ENCODE measurements at regions not wholly inside any gene's neighbourhood (a gene's known extent, or its start where the extent isn't known, plus 50 kb on each side); places are given as distances from the start of the nearest gene placed in this dataset.
A peak's percentile ranks its signal among the peaks of the same experiment; 100 is the strongest.
"Not testable (repeated sequence)": the region's sequence is repeated elsewhere in the genome, so short reads cannot be mapped to it uniquely, and the experiment has no call there.

DNA sequence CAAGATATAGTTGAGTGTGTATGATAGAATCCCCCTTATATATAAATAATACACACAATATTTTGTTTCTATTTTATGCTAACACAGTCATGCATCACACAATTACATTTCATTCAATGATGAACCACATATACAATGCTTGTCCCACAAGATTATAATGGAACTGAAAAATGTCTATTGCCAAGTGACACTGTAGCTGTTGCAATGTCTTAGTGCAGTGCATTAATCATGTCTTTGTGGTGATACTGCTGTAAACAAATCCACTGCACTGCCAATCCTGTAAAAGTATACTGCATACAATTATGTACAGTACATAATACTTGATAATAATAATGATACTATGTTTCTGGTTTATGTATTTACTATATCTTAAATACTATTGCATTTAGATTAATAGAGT lies 512.1 kb upstream of the CNTN3 start:
- no peak for DNase-seq (ENCODE audit: low read depth in 3 of 3)

DNA sequence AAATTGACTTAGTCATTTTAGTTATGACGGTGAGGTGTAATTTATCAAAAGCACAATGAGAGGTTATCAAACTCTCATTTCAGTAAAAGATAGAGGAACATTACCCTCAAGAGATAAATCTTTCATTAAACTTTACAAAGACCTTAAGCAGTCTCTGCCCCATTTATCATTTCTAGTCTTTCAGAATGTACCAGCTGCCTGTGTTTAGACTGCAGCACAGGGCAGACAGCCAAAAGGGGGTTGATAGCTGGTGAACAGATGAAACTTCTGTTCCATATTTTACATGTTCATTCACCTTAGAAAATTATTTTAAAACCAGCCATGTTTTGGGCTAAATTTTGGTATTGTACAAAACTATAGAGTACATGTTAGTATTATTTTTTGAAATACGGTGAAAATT lies 514.6 kb upstream of the CNTN3 start:
- no peak for DNase-seq (ENCODE audit: low read depth in 3 of 3)

DNA sequence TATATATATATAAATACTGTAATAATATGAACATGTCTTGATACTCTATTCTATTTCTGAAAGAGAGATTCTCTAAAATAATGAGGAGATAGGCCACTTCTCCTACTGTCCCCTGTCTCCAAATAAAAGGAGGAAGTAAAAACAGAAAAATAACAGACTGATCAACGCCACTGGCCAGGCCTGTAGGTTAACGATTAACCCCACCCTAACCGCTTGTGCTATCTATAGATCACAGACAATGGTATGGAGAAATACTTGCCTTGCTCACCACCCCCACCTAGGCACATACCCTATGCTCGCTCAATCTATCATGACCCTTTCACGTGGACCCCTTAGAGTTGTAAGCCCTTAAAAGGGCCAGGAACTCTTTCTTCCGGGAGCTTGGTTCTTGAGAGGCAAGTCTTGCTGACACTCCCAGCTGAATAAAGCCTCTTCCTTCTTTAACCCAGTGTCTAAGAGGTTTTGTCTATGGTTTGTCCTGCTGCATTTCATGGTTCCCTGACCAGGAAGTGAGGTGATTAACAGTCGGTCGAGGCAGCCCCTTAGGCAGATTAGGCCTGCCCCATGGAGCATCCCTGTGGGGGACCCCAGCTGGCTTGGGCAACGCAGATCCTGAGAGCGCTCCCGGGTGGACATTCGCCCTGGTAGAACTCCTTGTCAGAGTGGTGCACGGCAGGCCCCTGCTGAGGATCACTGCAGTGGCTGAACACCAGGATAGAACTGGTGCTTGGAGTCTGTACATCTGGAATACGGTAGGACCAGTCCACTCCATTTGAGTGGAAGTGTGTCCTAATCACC lies 521.8 kb upstream of the CNTN3 start:
- no peak for DNase-seq (ENCODE audit: low read depth in 3 of 3)

DNA sequence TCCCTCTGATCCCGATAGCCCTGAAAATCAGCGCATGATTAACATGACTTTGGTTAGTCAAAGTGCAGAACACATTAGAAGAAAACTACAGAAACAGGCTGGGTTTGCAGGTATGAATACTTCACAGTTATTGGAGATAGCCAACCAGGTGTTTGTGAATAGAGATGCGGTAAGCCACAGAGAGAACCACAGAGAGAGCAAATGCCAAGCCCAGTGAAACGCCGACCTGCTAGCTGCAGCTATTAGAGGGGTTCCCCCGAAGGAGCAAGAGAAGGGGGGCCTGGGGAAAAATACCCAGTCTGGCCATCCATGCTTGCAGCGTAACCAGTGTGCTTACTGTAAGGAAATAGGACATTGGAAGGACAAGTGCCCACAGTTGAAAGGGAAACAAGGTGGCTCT lies 523.9 kb upstream of the CNTN3 start:
- no peak for DNase-seq (ENCODE audit: low read depth in 3 of 3)

DNA sequence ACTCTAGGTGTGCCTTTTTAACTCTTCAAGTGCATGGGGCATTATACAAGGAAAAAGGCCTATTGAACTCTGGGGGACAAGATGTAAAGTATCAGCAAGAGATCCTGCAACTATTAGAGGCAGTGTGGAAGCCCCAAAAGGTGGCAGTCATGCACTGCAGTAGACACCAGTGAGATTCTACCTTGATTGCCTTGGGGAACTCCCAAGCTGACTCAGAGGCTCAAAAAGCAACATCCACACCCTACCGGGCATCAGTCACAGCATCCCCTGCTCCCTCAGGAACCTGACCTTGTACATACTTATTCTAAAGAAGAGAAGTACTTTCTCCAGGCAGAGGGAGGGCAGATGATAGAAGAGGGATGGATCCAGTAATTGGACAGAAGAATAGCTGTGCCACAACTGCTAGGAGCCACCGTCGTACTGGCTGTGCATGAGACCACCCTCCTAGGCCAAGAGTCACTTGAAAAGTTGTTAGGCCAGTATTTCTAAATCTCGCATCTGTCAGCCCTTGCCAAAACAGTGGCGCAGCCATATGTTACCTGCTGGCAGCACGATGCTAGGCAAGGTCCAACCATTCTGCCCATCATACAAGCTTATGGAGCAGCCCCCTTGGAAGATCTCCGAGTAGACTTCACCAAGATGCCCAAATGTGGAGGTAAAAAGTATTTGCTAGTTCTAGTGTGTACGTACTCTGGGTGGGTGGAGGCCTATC lies 523.1 kb upstream of the FRG2C start:
- no peak for DNase-seq (ENCODE audit: low read depth in 3 of 3)

DNA sequence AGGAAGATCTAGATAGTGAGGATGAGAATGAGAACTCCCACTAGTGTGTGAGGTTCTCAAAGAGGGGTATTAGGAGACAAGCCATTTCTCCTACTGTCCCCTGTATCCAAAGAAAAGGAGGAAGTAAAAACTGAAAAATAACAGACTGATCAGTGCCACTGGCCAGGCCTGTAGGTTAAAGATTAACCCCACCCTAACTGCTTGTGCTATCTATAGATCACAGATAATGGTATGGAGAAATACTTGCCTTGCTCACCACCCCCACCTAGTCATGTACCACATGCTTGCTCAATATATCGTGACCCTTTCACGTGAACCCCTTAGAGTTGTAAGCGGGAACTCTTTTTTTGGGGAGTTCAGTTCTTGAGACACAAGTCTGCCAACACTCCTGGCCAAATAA lies 519.7 kb upstream of the FRG2C start:
- no peak for DNase-seq (ENCODE audit: low read depth in 3 of 3)

DNA sequence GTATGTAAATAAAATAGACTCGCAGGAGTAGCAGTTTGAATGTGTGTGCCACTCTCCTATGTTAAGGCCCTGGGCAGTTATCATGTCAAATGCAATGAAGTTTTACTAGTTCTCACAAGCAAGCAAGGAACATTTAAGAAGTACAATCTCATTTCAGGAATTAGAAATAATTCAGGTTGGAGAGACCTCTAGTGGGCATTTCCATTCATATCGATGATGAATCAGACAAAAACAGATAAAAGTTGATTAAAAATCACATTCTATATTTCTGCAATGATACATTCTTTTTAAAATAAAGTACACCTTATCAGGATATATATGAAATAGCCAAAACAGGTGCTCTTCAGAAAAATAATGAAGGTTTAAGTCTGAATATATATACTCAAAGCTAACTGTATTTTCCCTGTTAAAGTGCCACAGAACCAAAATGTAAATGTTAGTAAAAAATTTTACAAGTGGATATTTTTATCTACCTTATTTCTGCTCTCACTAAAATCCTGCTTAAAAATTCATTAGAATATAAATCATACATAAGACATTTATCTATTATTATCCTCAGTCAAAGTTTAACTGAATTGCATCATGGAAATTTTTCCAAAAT lies 492.4 kb upstream of the FRG2C start:
- DNase-seq (ENCODE audit: low read depth in 3 of 3): no peak

DNA sequence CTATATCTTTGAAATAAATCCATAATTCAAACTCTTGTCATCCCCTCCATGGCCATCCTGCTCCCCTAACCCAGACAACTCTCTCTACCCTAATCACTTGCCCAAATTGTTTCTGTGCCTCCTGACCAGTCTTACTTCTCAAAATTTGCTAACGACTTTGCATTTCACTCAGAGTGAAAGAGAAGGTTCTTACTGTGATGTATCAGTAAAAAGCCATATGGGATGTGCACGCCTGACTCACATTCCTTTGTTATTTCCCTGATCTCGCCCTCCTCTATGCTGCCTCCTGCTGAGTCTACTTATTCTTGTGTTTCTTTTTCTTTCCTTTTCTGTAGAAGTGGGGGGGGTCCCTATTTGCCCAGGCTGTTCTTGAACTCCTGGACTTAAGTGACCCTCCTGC lies 487.2 kb upstream of the FRG2C start:
- no peak for DNase-seq (ENCODE audit: low read depth in 3 of 3)

DNA sequence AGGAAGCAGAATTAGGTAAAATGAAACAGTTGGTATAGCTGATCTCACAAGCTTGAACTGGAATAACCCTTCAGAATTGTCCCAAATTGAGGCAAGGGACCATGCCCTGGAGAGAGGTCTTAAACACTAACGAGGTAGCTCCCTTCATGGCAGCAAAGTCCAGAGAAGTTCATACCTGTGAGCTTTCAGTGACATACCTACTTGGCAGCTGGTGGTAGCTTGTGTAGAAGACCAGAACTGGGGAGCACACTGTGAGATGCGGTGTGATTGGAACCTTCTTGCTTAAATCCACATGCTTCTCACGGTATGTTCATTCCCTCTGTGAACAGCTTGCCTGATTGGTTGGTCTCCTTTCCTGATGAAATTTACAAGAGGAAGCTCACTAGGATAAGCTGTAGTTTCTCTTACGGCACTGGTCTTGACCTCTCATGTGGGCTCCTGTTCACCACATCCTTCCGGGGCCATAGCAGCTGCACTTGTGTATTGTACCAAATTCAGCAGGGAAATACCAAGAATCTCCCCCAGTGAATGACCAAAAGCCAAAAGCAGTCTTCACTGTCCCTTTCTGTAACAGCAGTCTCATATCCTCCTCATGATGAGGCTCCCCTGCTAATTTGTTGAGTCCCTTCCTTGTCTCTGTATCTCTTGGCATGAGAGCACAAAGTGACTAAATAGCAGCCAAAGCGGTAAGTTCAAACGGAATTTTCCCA lies 483.7 kb upstream of the FRG2C start:
- DNase-seq (ENCODE audit: low read depth in 3 of 3): no peak

DNA sequence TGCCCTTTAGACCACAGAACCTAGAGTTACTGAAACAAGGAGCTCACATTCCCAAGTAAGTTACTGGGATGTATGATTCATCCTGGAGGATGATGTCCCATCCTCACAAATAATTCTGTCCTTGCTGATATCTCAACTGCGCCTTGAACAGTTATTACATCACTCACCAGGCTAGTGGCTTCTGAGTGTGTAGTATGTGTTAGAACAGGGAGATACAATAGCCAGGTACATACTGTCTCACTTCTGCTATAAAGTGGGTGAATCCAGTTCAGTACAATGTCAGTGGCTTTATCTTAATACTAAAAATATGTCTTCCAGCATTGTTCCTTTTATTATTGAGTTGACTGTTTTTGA lies 483.2 kb upstream of the FRG2C start:
- DNase-seq (ENCODE audit: low read depth in 3 of 3): no peak

DNA sequence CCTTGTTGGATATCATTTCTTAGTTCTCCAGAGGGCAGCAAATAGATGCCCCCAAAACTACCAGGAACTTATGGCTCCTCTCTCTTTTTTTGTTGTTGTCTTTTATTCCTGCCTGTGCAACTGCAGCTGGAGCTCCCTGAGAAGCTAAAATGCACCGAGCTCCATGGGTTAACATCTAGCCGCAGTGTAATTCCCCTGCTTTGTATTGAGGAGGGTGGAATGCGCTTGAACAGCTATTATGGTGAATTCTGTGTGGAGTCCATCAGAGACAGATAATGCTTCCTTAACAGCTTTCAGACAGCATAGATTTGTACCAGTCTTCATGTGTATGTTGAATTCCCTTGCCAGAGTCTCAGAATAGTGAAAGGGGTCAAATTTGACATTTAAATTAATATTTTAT lies 475.2 kb upstream of the FRG2C start:
- DNase-seq (ENCODE audit: low read depth in 3 of 3): no peak

DNA sequence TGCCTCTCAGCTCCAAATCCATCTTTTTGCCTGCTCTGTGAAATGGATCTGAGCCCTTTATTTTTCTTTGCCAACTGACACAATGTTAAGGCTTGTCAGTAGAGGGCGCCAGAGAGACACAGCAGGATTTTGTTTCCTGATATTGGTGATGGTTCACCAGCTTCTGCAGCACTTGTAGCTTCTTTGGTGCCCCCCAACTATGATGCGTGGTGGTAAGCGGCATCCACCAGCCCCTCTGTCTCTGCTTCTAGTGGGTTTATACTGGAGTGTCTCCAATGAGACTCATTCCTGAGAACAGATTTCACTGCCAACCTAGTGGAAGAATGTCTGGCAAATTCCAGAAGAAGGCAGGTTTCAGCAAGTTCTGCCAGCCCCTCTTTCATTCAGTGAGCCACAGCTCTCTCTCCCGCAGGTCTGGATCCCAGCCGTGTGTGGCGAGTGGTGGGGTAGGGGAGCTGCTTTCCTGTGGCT lies 471.9 kb upstream of the FRG2C start:
- DNase-seq (ENCODE audit: low read depth in 3 of 3): peak in 2 of 3 experiments; percentile 1 to 9

DNA sequence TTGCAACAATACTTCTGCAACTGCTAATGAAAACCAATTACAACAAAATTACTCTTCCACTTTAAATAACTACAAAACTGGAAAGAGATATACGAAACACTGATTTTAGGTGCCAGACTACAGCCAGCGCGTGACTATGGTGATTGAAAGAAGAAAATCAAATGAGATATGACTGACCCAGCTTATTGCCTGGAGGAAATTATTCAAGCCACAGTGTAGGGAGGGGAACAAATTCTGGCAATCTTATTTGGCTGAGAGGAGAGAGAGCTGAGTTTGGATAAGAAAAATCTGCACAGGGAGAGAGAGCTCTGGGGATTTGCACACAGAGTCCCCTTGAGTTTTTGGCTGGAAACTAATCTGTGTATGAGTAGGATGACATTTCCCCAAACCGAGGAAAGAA lies 470.3 kb upstream of the FRG2C start:
- no peak for DNase-seq (ENCODE audit: low read depth in 3 of 3)

DNA sequence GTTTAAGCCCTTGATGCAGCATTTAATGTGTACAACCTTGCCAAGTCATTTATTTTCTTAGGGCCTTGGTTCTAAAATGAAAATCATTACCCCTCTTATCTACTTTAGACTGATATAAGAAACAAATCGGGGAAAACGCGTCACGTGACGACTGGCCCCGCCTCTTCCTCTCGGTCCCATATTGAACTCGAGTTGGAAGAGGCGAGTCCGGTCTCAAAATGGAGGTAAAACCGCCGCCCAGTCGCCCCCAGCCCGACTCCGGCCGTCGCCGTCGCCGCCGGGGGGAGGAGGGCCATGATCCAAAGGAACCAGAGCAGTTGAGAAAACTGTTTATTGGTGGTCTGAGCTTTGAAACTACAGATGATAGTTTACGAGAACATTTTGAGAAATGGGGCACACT lies 449.8 kb upstream of the FRG2C start:
- DNase-seq (ENCODE audit: low read depth in 3 of 3): not testable (repeated sequence)

DNA sequence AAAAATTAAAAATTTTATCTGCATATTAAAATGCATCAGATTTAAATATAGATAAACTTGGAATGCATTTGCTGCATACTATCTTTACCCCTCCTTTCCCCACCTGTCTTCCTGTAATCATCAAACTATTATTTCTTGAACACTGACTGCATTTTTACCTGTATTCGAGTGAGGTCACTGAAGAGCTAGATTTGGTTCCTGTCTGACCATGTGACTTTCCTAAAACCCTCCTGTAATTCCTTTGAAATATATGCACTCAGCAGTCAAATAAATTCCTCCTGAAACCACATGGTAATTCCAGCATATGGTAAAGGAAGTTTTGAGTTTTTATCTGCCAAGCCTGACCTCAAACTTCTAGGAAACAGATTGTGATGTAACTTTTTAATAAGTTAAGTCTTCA lies 445.6 kb upstream of the FRG2C start:
- no peak for DNase-seq (ENCODE audit: low read depth in 3 of 3)

DNA sequence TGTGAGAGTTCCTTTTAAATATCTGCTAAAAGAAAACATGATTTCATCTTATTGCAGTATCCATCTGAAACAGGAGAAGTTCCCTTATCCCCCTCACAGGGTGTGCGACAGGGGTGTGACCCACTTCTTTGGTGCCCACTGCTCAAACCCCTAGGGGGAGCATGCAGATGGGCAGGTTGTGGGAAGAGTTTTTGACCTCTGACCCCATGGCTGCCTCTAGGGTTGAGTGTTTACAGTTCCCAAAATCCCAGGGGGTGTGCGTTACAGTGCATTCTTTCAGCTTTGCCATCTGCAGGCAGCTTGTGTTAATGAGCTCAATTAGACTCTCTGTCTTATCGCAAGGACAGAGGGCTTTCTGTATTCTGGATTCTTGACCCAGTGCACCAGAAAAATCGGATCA lies 443.2 kb upstream of the FRG2C start:
- no peak for DNase-seq (ENCODE audit: low read depth in 3 of 3)

DNA sequence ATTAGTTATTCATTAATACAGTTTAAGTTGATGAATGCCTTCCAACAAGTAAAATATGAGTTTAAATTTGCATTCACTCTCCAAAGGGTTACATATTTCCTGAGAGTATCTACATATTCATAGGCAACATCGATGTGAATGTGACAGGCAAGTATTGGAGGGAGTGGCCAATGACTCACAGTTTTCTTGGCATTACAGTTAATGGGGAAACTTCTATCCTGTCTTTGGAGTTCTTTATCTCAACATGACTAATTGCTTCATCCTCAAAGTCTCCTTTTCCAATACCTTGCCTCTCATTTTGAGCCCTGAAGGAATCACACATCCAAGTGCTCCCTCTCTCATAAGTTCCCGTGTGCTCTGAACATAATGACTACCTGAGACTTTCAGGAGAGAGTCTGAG lies 439.7 kb upstream of the FRG2C start:
- DNase-seq (ENCODE audit: low read depth in 3 of 3): no peak

DNA sequence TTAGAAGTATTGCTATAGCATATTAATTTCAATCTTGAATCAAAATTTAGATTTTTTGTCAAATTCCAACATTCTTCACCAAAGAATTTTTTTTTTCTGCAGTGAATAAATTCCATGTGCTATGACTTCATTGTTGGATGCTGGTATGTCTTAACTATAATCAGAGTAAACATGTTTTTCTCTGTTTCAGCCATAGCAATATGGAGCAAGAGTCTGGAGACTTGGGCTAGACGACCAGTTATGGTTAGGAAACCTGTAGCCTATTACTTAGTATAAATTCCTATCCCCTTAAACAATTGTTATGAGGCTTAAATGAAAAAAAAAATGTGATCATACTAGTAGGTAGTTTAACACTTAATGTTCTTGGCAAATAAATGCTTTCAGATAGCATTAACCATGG lies 431.9 kb upstream of the FRG2C start:
- no peak for DNase-seq (ENCODE audit: low read depth in 3 of 3)

DNA sequence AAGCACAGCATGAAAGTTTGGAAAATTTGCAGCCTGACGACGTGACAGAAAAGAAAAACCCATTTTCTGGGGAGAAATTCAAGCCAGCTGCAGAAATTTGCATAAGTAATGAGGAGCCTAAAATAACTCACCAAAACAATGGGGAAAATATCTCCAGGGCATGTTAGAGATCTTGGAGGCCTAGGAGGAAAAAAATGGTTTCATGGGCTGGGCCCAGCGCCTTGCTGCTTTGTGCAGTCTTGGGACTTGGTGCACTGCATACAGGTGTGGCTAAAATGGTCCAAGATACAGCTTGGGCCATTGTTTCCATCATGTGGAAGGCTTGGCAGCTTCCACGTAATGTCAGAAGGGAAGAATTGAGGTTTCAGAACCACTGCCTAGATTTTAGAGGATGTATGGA lies 428.5 kb upstream of the FRG2C start:
- DNase-seq (ENCODE audit: low read depth in 3 of 3): no peak

DNA sequence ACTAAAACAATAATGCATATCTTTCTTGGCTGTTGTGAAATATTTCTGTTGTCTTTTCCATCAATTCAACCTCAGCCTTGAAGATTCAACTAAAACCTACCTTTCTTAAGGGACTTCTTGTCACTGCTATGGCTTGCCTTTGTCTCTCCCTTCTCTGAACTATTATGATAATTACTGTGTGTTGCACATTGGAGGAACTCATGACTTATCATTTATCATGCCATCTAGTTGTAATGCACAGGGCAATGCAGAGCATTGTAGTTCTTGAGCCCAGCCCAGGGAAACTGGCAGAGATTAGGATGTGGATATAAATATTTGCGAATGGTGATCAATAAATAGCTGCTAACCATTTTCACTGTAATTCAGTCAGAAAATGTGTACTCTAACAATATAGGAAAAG lies 427.1 kb upstream of the FRG2C start:
- DNase-seq (ENCODE audit: low read depth in 3 of 3): no peak

DNA sequence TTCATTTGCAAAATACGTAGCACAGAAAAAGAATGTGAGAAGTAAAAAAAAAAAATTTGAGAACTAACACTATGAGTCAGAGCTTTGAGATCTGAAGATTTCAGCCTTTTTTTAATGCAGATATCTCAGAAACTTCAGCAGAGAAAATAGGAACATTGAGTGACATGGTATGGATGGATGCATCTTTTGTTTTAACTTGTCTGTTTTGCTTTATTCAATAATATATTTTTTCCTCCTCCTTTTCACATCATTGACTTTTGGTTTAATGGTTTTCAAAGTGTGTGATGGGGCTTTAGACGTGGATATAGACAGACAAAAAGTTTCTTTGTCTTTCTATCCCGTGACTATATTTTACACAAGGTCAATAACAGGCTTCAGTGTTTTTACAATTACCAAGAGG lies 426.7 kb upstream of the FRG2C start:
- no peak for DNase-seq (ENCODE audit: low read depth in 3 of 3)

DNA sequence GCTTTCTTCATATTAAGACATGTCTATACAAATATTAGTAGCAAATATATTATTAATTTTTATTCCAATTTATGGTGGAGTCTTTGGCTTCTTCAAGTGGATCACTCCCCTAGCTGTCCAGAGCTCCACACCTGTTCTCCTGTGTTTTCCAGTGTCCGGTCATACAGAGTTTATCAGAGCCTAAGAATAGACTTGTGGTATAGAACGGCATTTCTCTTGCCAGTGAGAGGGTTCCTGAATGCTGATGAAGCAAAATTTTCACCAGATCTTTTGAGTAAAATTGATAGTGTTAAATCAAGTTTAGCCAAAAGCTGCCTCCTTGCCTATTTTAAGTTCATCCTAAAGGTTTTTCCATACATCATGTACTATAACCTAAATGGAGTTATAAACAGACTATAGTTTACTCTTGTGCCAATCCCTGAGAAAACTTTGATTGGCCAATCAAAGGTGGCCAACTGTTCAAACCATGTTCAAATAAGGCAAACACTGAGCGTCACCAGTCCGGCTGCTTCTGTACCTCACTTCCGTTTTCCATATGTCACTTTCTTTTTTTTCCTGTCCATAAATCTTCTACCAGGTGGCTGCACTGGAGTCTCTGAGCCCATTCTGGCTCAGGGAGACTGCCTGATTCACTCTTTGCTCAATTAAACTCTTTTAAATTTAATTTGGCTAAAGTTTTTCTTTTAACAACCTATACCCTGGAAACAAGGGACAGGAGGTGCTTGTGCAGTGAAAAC lies 422.7 kb upstream of the FRG2C start:
- not testable (repeated sequence) for DNase-seq (ENCODE audit: low read depth in 3 of 3)

Data from stimulated activated CD4-positive, alpha-beta T cell treated with anti-CD3 and anti-CD28 coated beads, TNF-alpha, amount 100 ng/mL, for 4 hours (primary cell).